GM18498 (cell line): ENCODE measurements at regions not wholly inside any gene's neighbourhood (a gene's known extent, or its start where the extent isn't known, plus 50 kb on each side); places are given as distances from the start of the nearest gene placed in this dataset.

Experiments used
- ATAC-seq: cut with Tn5 transposase; IDR thresholded peaks from one replicate; pipeline ENCODE4 v1.9.1; 2021; ENCODE audit warnings: mild to moderate bottlenecking, moderate library complexity; ENCODE audit not compliant: unreplicated experiment

DNA sequence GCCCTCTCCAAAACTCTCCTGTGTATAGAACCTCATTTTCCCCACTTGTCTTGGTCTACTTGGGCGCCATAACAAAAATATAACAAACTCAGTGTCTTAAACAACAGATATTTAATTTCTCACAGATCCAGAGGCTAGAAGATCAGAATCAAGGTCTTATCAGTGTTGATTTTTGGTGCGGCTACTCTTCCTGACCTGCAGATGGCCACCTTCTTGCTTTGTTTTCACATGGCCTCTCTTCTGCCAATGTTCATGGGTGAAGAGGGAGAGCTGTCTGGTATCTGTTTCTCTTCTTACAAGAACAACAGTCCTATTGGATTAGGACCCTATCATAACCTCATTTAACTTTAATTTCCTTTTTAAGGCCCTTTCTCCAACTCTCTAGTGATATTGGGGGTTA lies 177.3 kb downstream of the PABPC4L start:
- ATAC-seq: no peak

DNA sequence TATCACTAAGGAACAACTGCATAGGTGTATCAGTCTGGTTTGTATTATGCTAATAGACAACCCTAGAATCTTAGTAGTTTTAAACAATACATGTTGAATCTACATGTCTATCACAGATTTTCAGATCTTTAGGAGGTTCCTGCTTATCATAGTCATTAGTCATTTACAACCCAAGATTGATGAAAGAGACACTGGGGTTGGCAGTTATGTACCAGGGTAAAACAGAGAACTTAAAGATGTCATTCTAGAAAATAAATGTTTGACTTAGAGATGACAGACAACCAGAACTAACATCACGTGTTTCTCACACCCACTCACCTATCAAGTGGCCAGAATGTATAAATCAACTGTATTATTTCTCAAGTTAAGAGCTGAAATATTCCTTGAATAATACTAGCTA lies 181.9 kb downstream of the PABPC4L start:
- ATAC-seq: no peak

DNA sequence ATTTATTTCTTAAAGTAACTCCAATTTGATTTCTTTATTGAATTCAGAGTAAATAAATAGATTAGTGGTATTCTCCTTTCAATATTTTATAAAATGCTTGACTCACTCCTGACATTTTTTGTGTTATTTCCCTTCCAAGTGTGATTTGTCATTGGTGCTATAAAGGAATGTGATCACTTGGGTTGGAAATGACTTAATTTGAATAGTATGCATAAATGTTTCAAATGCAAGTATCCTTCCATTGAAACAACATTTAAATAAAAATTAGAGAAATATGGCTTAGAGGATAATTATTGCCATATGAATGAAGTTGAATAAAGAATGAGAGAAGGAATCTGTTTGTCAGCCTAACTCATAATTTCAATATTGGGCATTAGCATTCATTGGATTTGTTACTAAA lies 182.7 kb downstream of the PABPC4L start:
- no peak for ATAC-seq

DNA sequence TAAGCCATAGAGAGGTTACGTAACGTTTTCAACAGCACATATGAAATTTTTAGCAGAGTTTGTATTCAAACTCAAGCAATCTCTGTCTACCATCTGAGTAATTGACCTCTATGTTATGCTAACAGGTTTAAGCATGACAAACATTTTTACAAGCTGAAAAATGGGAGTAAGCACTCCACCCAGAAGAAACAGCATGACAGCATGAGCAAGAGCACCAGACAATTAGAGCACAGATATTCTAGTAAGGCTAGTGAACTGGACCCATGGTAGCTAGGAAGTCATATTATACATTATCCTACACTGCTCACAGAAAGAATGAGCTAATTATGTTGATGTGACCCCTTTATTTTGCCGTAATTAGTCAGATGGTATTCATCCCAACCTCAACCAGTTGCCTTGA lies 200.5 kb downstream of the PABPC4L start:
- ATAC-seq: no peak

DNA sequence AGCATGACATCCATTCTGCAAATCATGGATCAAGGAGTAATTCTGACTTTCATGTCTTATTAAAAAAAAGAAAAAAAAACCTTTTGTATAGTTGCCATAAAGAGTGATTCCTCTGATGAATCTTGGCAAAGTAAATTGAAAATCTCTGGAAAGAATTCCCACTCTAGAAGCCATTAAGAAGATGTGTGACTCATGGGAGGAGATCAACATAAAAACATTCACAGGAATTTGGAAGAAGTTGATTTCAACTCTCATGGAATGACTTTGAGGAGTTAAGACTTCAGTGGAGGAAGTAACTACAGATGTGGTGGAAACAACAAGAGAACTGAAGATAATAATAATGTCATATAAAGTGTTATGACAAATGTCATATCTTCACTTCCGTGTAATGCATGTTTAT lies 204.2 kb downstream of the PABPC4L start:
- ATAC-seq: no peak

DNA sequence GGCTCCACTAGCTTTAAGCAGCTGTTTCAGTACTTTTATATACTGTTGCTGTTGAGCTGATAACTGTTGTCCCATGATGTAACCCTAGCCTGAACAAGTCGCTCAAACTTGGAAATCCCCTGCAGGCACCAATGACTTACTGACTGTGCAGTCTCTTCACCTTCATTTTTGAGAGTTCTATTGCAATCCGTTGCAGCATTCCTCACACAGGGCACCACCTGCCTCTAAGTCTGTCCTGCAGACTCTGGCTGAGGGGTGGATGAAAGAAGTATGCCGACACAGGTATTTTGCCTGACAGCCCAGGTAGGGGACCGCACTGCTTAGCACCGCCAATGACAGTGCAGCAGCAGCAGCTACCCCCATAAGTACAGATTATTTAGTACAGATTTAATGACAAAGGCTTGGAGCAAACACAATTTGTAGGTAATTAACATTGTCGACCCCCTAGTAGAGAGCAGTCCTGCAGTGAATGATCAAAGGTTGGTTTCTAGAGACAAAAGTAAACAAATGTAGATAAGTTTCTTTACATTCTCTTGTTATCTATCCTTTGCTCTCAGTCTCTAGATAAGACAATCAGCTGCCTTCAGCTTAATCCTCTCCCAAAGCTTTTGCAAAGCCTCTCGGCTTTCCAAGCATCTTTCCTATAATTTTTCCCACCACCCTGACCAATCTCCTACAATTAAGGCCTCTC lies 205.0 kb downstream of the PABPC4L start:
- no peak for ATAC-seq

DNA sequence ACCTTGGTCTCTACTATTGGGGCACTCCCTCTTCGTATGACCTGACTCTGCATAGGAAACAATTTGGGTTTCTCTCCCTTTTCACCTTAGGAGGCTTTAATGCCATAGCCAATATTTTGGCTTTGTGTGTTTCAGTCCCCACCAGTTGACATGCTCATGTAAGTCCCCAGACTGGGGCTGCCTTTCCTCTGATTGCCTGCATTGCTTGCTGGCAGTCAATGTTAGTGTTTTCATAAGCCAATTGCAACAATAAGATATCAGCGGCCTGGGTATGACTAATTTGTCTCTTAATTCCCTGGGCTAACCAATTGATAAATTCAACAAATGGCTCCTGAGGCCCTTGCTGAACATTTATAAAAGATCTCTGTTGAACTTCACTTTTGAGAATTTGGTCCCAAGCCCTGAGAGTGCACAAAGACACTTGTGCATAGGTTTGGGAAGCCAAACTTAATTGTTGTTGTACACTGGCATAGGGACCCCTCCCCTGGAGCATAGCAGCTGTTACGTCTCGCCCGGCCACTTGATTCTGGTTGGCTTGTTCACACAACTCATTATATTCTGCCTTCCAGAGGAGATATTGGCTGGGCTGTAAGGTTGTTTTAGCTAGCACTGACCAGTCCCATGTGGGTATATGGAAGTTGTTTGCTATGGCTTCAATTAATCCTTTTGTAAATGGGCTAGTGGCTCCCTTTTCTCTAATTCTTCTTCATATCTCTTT lies 206.2 kb downstream of the PABPC4L start:
- no peak for ATAC-seq

DNA sequence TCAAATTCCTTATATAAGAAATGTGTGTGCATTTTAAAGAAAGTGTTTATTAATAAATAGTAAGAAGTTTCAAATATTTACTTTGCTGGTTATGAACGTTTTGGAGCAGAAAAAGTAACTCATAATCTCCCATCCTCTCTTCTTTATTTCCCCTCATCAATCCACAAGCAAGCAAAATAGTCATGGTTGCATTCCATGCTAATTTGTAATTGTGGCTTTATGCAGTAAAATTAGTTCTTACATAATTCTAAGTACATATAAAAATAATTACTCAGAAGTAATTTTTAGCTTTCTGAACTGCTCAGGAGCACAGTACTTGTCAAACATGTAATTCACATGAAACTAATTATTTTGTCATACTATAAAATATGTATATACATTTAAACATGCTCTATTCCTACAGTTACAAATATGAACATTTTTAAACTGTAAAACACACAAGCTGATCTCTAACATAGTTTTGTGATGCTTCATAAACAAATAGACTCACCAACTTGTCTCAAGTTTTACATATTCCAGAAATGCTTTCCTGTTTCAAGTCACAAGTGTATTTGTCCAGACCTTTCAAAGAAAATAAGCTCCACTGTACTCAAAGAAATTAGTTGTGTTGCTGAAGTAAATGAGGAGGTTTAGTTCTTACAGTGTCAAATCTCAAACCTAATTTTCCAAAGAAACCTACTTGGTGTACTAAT lies 218.9 kb downstream of the PABPC4L start:
- no peak for ATAC-seq

DNA sequence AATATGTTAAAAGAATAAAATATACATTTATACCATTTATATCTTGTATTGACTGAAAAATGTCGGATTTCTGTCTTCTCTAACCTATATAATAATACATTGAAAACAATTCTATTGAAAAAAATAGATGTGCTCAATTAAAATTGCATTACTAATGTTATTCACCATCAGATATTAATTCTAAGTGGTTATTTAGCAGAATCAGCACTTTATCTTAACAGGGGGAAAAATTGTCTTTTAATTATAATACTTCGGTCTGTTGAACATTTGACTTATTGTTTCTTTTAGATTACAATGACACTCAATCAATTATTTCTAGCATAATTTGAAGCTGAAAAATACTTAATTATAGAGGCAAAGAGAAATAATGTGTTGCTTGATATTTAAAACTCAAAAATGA lies 220.3 kb downstream of the PABPC4L start:
- no peak for ATAC-seq

DNA sequence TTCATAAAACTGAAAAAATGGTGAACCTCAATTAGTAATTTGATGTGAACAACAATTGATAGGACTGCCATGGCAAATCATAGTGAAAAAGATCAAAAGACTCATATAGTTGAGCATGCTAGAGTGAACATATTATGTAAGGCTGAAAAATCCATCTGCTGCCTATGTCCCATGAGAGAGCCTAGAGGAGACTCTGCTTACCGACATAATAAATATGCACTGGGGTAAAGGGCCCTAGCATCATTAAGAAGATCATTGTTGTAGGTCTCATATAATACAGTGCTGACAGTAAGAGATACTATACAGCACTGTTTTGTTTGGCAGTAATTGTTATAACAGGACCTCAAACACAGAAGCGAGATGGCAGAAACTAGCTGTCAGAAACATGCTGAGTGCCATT lies 229.0 kb downstream of the PABPC4L start:
- no peak for ATAC-seq

DNA sequence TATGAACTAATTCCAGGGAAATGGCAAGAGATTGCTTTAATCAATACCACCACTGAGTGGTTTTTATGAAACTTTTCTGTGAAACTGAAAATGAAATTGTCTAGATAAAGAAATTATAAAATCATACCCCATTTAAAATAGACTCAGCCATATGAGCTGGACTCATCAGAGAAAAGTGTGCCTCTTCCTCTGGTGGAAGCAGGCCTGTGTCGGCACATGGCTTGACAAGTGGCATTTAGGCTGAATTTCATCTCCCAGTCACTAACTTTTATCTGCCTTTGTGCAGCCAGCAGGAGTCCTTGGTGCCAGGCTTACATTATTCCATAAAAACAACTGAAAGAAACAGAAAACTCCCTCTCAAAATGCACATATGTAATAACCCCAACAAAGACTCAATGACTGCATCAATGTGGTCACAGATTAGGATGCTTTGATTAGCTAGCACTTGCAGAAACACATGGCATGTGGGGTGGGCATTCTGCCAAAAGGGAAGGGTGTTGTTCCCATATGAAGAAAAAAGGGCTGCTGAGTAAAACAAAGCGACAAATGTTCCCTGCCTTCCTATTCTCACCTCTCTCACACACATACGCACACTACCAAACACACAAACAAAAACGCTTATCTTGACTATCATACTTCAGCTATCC lies 232.3 kb downstream of the PABPC4L start:
- ATAC-seq: no peak

DNA sequence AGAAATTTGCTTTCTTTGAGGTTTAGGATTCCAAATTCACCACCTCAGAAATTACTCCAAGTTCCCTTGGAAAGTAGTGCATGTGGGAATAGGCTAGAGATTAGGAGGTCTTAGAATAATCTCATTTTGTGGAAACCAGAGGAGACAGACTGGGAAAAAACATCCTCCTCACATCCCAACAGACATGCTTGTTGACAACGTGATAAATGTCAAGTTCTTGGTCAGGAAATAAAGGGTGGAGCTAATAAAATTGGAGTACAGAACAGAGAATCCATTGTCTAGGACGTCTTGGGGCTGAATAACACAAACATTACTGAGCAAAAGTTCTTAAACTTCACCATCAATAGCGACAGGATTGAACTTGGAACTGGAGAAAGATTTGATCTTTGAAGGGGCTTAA lies 233.4 kb downstream of the PABPC4L start:
- ATAC-seq: no peak

DNA sequence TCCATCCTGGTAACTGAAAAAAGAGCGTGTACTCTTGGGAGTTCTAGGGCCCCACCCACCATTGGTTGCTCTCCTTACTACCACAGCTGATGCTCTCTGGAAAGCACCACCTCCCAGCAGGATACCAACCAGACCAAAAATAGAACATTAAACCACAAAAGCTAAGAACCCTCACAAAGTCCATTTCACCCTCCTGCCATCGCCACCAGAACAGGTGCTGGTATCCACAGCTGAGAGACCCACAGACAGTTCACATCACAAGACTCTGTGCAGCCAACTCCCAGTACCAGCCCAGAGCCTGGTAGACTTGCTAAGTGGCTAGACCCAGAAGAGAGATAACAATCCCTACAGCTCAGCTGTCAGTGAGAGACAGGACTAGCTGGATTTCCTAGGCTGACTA lies 240.6 kb downstream of the PABPC4L start:
- no peak for ATAC-seq

DNA sequence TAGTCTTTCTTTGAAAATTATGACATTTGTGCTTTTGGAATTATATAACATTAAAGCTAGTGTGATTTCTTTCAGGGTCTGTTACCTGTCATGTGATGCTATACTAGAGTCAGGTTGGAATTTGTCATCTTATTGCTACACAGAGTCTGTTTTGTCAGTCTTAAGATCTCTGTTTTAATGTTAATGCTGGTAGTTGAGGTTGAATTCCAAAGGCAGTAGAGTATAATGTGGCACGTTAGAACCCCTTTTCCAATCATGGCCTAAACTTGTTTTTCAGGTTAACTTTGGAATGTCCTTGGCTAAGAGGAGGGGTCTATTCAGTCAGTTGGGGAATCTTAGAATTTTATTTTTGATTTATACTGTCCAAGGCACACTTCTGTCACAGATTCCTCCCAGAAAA lies 258.5 kb downstream of the PABPC4L start:
- ATAC-seq: no peak

DNA sequence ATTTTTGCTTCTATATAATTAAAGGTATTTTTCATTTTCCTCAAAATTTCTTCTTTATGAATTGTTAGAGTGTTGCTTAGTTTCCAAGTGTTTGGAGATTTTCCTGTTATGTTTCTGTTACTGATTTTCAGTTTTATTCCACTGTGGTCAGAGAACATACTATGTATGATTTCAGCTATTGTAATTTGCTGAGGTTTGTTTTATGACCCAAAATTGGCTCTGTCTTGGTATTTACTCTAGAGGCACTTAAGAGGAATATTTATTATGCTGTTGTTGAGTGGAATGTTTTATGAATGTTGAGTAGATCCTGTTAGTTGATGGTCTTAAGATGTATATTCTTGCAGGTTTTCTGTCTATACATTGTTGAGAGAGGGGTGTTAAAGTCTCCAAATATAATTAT lies 263.5 kb downstream of the PABPC4L start:
- no peak for ATAC-seq

DNA sequence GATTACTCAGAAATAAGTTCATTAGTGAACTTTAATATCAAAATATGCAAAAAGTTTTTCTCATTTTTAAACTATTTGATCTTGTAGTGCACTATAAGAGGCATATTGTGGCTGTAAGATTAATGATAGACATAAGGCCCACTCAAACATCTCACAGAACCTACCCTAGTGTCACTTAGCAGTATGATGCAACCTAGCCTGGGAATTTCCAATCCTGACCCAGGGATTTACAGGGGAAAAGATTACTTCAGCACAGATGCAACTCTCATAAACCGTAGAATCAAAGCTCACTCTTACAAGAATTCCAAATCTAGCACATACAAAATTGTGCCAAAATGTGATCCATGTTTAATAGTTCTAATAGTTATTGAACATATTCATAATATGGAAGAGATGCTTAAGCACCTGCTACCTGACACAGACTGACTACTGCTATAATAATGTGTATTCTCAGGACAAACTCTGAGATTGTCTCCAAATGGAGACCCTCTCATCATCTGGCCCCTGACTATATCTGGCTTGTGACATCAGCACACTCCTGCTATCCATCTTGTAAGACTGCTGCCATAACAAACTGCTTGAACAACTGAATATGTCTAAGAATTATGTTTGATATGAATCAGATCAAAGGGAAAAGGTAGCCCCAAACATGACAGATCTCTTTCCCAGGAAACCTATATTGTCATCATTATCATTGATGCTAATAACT lies 271.9 kb downstream of the PABPC4L start:
- ATAC-seq: no peak

DNA sequence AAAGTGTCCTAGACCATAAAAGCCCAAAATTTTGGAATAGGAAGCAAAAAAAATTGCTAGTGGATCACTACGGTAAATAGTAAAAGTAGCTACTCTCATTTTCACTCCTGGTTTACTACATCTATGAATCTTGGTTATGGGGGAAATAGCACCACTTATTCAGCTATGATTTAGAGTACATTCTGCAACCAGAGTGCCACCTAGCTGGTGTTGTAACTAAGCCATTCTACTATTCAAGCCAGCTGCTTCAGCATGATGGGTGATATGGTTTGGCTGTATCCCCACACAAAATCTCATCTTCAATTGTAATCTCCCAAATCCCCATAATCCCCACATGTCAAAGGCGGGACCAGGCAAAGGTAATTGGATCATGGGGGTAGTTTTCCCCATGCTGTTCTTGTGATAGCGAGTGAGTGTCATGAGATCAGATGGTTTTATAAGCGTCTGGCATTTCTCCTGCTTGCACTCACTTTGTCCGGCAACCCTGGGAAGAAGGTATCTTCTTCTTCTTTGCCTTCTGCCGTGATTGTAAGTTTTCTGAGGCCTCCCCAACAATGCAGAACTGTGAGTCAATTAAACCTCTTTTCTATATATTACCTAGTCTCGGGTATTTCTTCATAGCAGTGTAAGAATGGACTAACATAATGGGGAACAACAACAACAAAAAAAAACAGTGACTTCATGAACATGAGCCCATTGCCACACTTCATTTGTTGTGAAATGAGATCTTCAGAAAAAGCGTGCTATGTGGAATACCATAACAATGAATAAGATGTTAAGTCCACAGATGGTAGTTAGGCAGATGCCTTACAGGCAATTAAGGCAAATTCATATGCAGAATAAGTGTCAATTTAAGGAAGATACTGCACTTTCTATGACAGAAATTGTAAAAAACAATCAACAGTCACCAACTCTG lies 280.1 kb downstream of the PABPC4L start:
- ATAC-seq: no peak

DNA sequence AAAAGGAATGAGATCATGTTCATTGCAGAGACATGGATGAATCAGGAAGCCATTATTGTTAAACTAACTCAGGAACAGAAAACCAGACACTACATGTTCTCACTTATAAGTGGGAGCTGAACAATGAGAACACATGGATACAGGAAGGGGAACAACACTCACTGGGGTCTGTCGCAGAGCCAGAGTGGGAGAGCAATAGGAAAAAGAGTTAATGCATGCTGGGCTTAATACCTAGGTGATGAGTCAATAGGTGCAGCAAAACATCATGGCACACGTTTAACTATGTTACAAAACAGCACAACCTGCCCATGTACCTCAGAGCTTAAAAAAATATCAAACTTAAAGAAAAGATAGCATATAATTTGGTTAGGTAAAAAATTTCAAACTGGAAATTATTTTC lies 281.4 kb downstream of the PABPC4L start:
- ATAC-seq: no peak

DNA sequence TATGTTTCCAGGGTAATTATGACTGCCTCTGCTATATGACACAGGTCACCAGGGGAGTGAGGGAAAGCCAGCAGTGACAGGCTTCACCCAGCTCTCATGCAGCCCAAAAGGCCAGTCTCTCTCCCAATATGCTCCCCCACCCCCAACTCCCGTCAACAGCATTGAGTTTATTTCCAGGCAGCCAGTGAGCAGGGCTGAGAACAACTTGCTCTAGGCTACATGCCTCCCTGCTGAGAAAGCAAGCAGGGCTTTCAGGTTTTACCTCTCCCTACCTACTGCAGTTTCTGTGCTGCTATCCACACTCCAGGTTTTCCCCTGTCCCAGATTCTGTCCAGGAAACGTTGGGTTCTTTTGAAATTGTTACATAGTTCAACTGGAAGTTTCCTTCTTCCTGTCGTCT lies 291.4 kb downstream of the PABPC4L start:
- no peak for ATAC-seq

DNA sequence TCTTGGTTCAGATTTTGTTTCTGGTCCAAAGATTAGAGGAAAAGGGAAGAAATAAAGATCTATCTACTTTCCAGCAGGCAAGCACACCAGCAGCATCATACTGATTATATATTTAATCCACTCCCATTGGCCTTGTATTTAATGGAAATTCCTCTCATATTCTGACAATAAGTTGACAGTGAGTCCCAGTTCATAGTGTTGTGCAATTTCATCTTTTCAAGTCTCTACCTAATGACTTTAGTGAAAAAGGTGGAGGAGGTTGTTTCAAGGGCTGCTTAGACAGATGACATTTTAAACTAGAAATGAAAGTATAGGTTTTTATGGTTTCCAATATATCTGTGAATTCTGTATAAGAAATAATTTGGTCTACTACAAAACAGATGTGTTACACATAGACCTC lies 298.6 kb downstream of the PABPC4L start:
- no peak for ATAC-seq
